Stimulated activated effector memory CD8-positive, alpha-beta T cell treated with anti-CD3 and anti-CD28 coated beads, Interleukin-12 subunit alpha, Interleukin-12 subunit beta, amount 100 ng/mL, for 72 hours (primary cell): ENCODE measurements at regions not wholly inside any gene's neighbourhood (a gene's known extent, or its start where the extent isn't known, plus 50 kb on each side); places are given as distances from the start of the nearest gene placed in this dataset.
A peak's percentile ranks its signal among the peaks of the same experiment; 100 is the strongest.
"Not testable (repeated sequence)": the region's sequence is repeated elsewhere in the genome, so short reads cannot be mapped to it uniquely, and the experiment has no call there.

ENCODE experiments used
- ATAC-seq: fragments of 150-1000 bp; cut with Tn5 transposase; 2 replicates; pipeline ENCODE4 v1.10.0; 2021
- DNase-seq, 2 donors: peaks; one replicate each; pipeline ENCODE4 v3.0.0; 2021 to 2022; ENCODE audit warnings: low spot score in 2 of 2
- H3K27ac Mint-ChIP-seq: one replicate; pipeline ENCODE4 v1.8.0; 2022; ENCODE audit warnings: mild to moderate bottlenecking, mixed read lengths
- H3K36me3 Mint-ChIP-seq: one replicate; pipeline ENCODE4 v1.8.0; 2022; ENCODE audit warnings: mild to moderate bottlenecking, mixed read lengths
- H3K4me1 Mint-ChIP-seq: one replicate; pipeline ENCODE4 v1.8.0; 2022; ENCODE audit warnings: mixed read lengths
- H3K4me3 Mint-ChIP-seq: one replicate; pipeline ENCODE4 v1.8.0; 2022; ENCODE audit warnings: mild to moderate bottlenecking, mixed read lengths
- H3K9me3 Mint-ChIP-seq: one replicate; pipeline ENCODE4 v1.8.0; 2022; ENCODE audit warnings: mixed read lengths

GRCh38 chr14:106694638-106695393 is 1168.4 kb downstream of the TMEM121 start:
- Mint-ChIP-seq H3K36me3 (no peaks in the 10 kb centered on the region), H3K9me3 (no peaks in the 10 kb centered on the region), H3K27ac (peak overlapping the region; percentile 48), H3K4me1 (peaks cover 21% of the 10 kb centered on the region), H3K4me3 (peak overlapping the region; percentile 30)
- peak; percentile 74 for ATAC-seq
- peak; percentile 56 to 92 for DNase-seq

GRCh38 chr14:106698620-106699267 is 1172.4 kb downstream of the TMEM121 start:
- peak; percentile 84 for ATAC-seq
- Mint-ChIP-seq H3K4me3 (peak overlapping the region; percentile 21), H3K4me1 (peaks cover 28% of the 10 kb centered on the region)
- H3K36me3 Mint-ChIP-seq, DNase-seq, H3K9me3 Mint-ChIP-seq, H3K27ac Mint-ChIP-seq: not testable (repeated sequence)

- H3K27ac Mint-ChIP-seq, H3K4me3 Mint-ChIP-seq, H3K36me3 Mint-ChIP-seq, DNase-seq, H3K9me3 Mint-ChIP-seq: not testable (repeated sequence)
- peak; percentile 74 for ATAC-seq
- peaks cover 19% of the 10 kb centered on the region for H3K4me1 Mint-ChIP-seq
Observed at GRCh38 chr14:106703651-106704050, 1177.3 kb downstream of the TMEM121 start.

GRCh38 chr14:106706488-106706887 is 1180.1 kb downstream of the TMEM121 start:
- peak; percentile 52 for ATAC-seq
- DNase-seq, H3K4me3 Mint-ChIP-seq, H3K9me3 Mint-ChIP-seq, H3K27ac Mint-ChIP-seq, H3K36me3 Mint-ChIP-seq: not testable (repeated sequence)
- H3K4me1 Mint-ChIP-seq: peaks cover 20% of the 10 kb centered on the region

- peak; percentile 86 for ATAC-seq
- DNase-seq, H3K9me3 Mint-ChIP-seq, H3K27ac Mint-ChIP-seq, H3K36me3 Mint-ChIP-seq, H3K4me3 Mint-ChIP-seq: not testable (repeated sequence)
- H3K4me1 Mint-ChIP-seq: peaks cover 27% of the 10 kb centered on the region
Observed at GRCh38 chr14:106710187-106710586, 1183.8 kb downstream of the TMEM121 start.

- peak in 1 of 2 donors; percentile 46 for DNase-seq
- not testable (repeated sequence) for H3K9me3 Mint-ChIP-seq, H3K36me3 Mint-ChIP-seq, ATAC-seq, H3K4me3 Mint-ChIP-seq, H3K27ac Mint-ChIP-seq
- H3K4me1 Mint-ChIP-seq: peaks cover 31% of the 10 kb centered on the region
Observed at GRCh38 chr14:106712513-106712912, 1186.1 kb downstream of the TMEM121 start.

- not testable (repeated sequence) for H3K36me3 Mint-ChIP-seq, H3K4me3 Mint-ChIP-seq, DNase-seq, H3K9me3 Mint-ChIP-seq, H3K27ac Mint-ChIP-seq
- H3K4me1 Mint-ChIP-seq: peaks cover 36% of the 10 kb centered on the region
- ATAC-seq: peak; percentile 76
Observed at GRCh38 chr14:106714446-106715428, 1188.4 kb downstream of the TMEM121 start.

GRCh38 chr14:106717544-106717943 is 1191.2 kb downstream of the TMEM121 start:
- peak; percentile 82 for ATAC-seq
- H3K4me3 Mint-ChIP-seq, H3K9me3 Mint-ChIP-seq, H3K27ac Mint-ChIP-seq, DNase-seq, H3K36me3 Mint-ChIP-seq: not testable (repeated sequence)
- peaks cover 43% of the 10 kb centered on the region for H3K4me1 Mint-ChIP-seq

- not testable (repeated sequence) for ATAC-seq, DNase-seq, H3K9me3 Mint-ChIP-seq, H3K4me3 Mint-ChIP-seq, H3K36me3 Mint-ChIP-seq
- Mint-ChIP-seq H3K27ac (peak overlapping the region; percentile 7), H3K4me1 (peaks cover 51% of the 10 kb centered on the region)
Observed at GRCh38 chr14:106719880-106720279, 1193.5 kb downstream of the TMEM121 start.

- H3K4me1 Mint-ChIP-seq: peaks cover 59% of the 10 kb centered on the region
- H3K4me3 Mint-ChIP-seq, H3K9me3 Mint-ChIP-seq, DNase-seq, H3K36me3 Mint-ChIP-seq: not testable (repeated sequence)
- peak; percentile 44 for ATAC-seq
- peak overlapping the region; percentile 67 for H3K27ac Mint-ChIP-seq
Observed at GRCh38 chr14:106721926-106722325, 1195.5 kb downstream of the TMEM121 start.

GRCh38 chr14:106722813-106723687 is 1196.7 kb downstream of the TMEM121 start:
- peak; percentile 81 for ATAC-seq
- DNase-seq, H3K9me3 Mint-ChIP-seq, H3K36me3 Mint-ChIP-seq, H3K4me3 Mint-ChIP-seq: not testable (repeated sequence)
- H3K27ac Mint-ChIP-seq: peak overlapping the region; percentile 67
- H3K4me1 Mint-ChIP-seq: peaks cover 63% of the 10 kb centered on the region

- not testable (repeated sequence) for H3K36me3 Mint-ChIP-seq, H3K9me3 Mint-ChIP-seq, DNase-seq
- H3K27ac Mint-ChIP-seq: peak overlapping the region; percentile 63
- H3K4me3 Mint-ChIP-seq: peak overlapping the region; percentile 17
- ATAC-seq: peak; percentile 73
- H3K4me1 Mint-ChIP-seq: peaks cover 51% of the 10 kb centered on the region
Observed at GRCh38 chr14:106727962-106728361, 1201.6 kb downstream of the TMEM121 start.

- Mint-ChIP-seq H3K4me1 (peaks cover 44% of the 10 kb centered on the region), H3K9me3 (no peaks in the 10 kb centered on the region), H3K36me3 (no peaks in the 10 kb centered on the region), H3K4me3 (no peak overlapping the region), H3K27ac (peak overlapping the region; percentile 63)
- ATAC-seq: no peak
- no peak for DNase-seq
Observed at GRCh38 chr14:106728611-106729010, 1202.2 kb downstream of the TMEM121 start.

- Mint-ChIP-seq H3K9me3 (no peaks in the 10 kb centered on the region), H3K4me1 (peaks cover 36% of the 10 kb centered on the region), H3K36me3 (no peaks in the 10 kb centered on the region), H3K4me3 (no peak overlapping the region), H3K27ac (no peak overlapping the region)
- ATAC-seq (peak; percentile 31), DNase-seq (no peak)
Observed at GRCh38 chr14:106729551-106729950, 1203.2 kb downstream of the TMEM121 start.
